ENCODE measurements at regions not wholly inside any gene's neighbourhood (a gene's known extent, or its start where the extent isn't known, plus 50 kb on each side); places are given as distances from the start of the nearest gene placed in this dataset.

- TF ChIP-seq BCL3 (IDR thresholded peaks at IDR 0.05) (no peak), CHD2 (IDR thresholded peaks at IDR 0.05; ENCODE audit: low read length, partially characterized antibody) (no peak), SREBF2 (IDR thresholded peaks at IDR 0.05) (no peak)
Measured at GRCh38 chr2:51093016-51093415, 61.1 kb upstream of the NRXN1 start (continued).

GRCh38 chr2:51085420-51086068, 53.6 kb upstream of the NRXN1 start:
- ATAC-seq (no peak), DNase-seq (ENCODE audit: low read depth in 1 of 2, low spot score in 1 of 2) (no peak), FAIRE-seq (no peak)
- H3K4me3 ChIP-seq: no peak overlapping the region
- POLR2A ChIA-PET: no interaction called here
- no peaks in the 10 kb centered on the region for H3K4me1 ChIP-seq
- H3K4me2 ChIP-seq: no peak overlapping the region
- WGBS (ENCODE audit: missing lambda C conversion rate): 58% methylated on average over 3 of the region's 3 CpGs
- CTCF ChIA-PET: no interaction called here
- no peak overlapping the region for H3K27ac ChIP-seq
- H3K9me3 ChIP-seq: no peaks in the 10 kb centered on the region
- TF ChIP-seq EP300 (IDR thresholded peaks at IDR 0.05): no peak
- no peak for TF ChIP-seq RCOR1 (IDR thresholded peaks at IDR 0.05; ENCODE audit: low read depth, low read length)
- TF ChIP-seq ELK1 (IDR thresholded peaks at IDR 0.05; ENCODE audit: low read depth, low read length): no peak
- no peak for TF ChIP-seq JUNB (IDR thresholded peaks at IDR 0.05)
- no peak for TF ChIP-seq KDM5A (IDR thresholded peaks at IDR 0.05)
- no peak for TF ChIP-seq HEYL (CRISPR knock-in tag; IDR thresholded peaks at IDR 0.05)
- TF ChIP-seq FOXS1 (CRISPR knock-in tag; IDR thresholded peaks at IDR 0.05): no peak
- TF ChIP-seq HOXA7 (CRISPR knock-in tag; IDR thresholded peaks at IDR 0.05): no peak
- no peak for TF ChIP-seq NFE2L2 (conservative IDR thresholded peaks at IDR 0.05; ENCODE audit: low read length)
- TF ChIP-seq MAFK (IDR thresholded peaks at IDR 0.05; ENCODE audit: partially characterized antibody): no peak
- TF ChIP-seq RFX5 (IDR thresholded peaks at IDR 0.05): no peak
- no peak for TF ChIP-seq CHD2 (IDR thresholded peaks at IDR 0.05; ENCODE audit: low read length, partially characterized antibody)
- TF ChIP-seq SREBF2 (IDR thresholded peaks at IDR 0.05): no peak
- TF ChIP-seq ZSCAN20 (CRISPR knock-in tag; IDR thresholded peaks at IDR 0.05): no peak
- TF ChIP-seq POLR2AphosphoS2 (conservative IDR thresholded peaks at IDR 0.05; ENCODE audit: low read length): no peak
- no peak for TF ChIP-seq RAD21 (conservative IDR thresholded peaks at IDR 0.05 in 1 of 2, IDR thresholded peaks at IDR 0.05 in 1 of 2)
- TF ChIP-seq FOSL2 (IDR thresholded peaks at IDR 0.05): no peak
- no peak for TF ChIP-seq FOSL2 (CRISPR knock-in tag; IDR thresholded peaks at IDR 0.05)
- TF ChIP-seq JUN (IDR thresholded peaks at IDR 0.05): no peak
- TF ChIP-seq HOXB13 (CRISPR knock-in tag; IDR thresholded peaks at IDR 0.05; ENCODE audit: low read depth): no peak

GRCh38 chr2:51084750-51085149, 52.8 kb upstream of the NRXN1 start:
- CTCF ChIA-PET: no interaction called here
- DNase-seq (ENCODE audit: low read depth in 1 of 2, low spot score in 1 of 2) (no peak), ATAC-seq (no peak), FAIRE-seq (no peak)
- WGBS (ENCODE audit: missing lambda C conversion rate): 18% methylated on average over 2 of the region's 2 CpGs
- H3K4me3 ChIP-seq: no peak overlapping the region
- no peak overlapping the region for H3K4me2 ChIP-seq
- no peaks in the 10 kb centered on the region for H3K4me1 ChIP-seq
- no peaks in the 10 kb centered on the region; the same call in 2 of the 3 replicates for H3K9me3 ChIP-seq
- POLR2A ChIA-PET: no interaction called here
- no peak overlapping the region for H3K27ac ChIP-seq
- TF ChIP-seq EP300 (IDR thresholded peaks at IDR 0.05) (no peak), ZNF302 (CRISPR knock-in tag; IDR thresholded peaks at IDR 0.05) (no peak), MAFK (IDR thresholded peaks at IDR 0.05; ENCODE audit: partially characterized antibody) (no peak), JUNB (IDR thresholded peaks at IDR 0.05) (no peak), MAX (IDR thresholded peaks at IDR 0.05) (no peak), CBX2 (IDR thresholded peaks at IDR 0.05; ENCODE audit: borderline replicate concordance, low read depth) (no peak), BCL3 (IDR thresholded peaks at IDR 0.05) (no peak), ZSCAN20 (CRISPR knock-in tag; IDR thresholded peaks at IDR 0.05) (no peak), MYC (IDR thresholded peaks at IDR 0.05; ENCODE audit: borderline replicate concordance, low read length) (no peak), HOXB5 (CRISPR knock-in tag; IDR thresholded peaks at IDR 0.05) (no peak), TFCP2L1 (CRISPR knock-in tag; IDR thresholded peaks at IDR 0.05) (no peak), ELK1 (IDR thresholded peaks at IDR 0.05; ENCODE audit: low read depth, low read length) (no peak), SMC3 (IDR thresholded peaks at IDR 0.05) (no peak), PBX3 (IDR thresholded peaks at IDR 0.05) (no peak), RARB (CRISPR knock-in tag; IDR thresholded peaks at IDR 0.05) (no peak), CHD2 (IDR thresholded peaks at IDR 0.05; ENCODE audit: low read length, partially characterized antibody) (no peak), PHF8 (IDR thresholded peaks at IDR 0.05; ENCODE audit: borderline replicate concordance, low read depth) (no peak)

Data from A549 (cell line).